K562 (cell line): ENCODE measurements at regions not wholly inside any gene's neighbourhood (a gene's known extent, or its start where the extent isn't known, plus 50 kb on each side); places are given as distances from the start of the nearest gene placed in this dataset.

Source experiments
- ATAC-seq: fragments of 200-7000 bp; cut with Tn5 transposase; 3 replicates; pipeline ENCODE4 v1.9.1; 2020; ENCODE audit warnings: moderate library complexity
- BruUV-seq: library from RNA; stranded (reverse); fragments of 400-500 nt; replicated peaks from 2 replicates; lab custom pipeline; 2021; lab: Mats Ljungman, UMichigan
- CTCF ChIA-PET: fragments of 300-600 bp; formaldehyde crosslinking; extraction: SDS; loops from one replicate; lab custom pipeline; 2021; ENCODE audit warnings: low intra/inter-chr PET ratio; lab: Yijun Ruan, JAX
- POLR2A ChIA-PET: fragments of 300-600, 350-650 bp; sonication (Branson Sonifier 250); formaldehyde crosslinking; extraction: SDS; loops from one replicate; lab custom pipeline; 2021; ENCODE audit warnings: antibody characterized with exemption, inconsistent platforms; lab: Yijun Ruan, JAX
- DNase-seq, 4 experiments: peaks; one replicate each; pipeline versions ENCODE4 v3.0.0 to v3.0.0-alpha.2; 2011 to 2018; ENCODE audit warnings: low spot score in 3 of 4, mixed read lengths in 3 of 4; ENCODE audit errors: extremely low read depth in 1 of 4
- FAIRE-seq: peaks from 2 replicates; lab custom pipeline; 2011; peaks lifted over from hg19 to GRCh38; lab: Jason Lieb, UNC
- H2AFZ ChIP-seq: 2 replicates; pipeline ENCODE4 v1.6.0; 2011; ENCODE audit warnings: low read depth, low read length, control low read depth, inconsistent platforms
- H3K27ac ChIP-seq: fragments of 200-600 bp; 3 replicates; pipeline ENCODE4 v1.8.0; 2011; ENCODE audit warnings: low read depth, mild to moderate bottlenecking, control low read depth, inconsistent platforms, low read length, moderate library complexity, mixed read lengths; ENCODE audit errors: extremely low read depth
- H3K27me3 ChIP-seq, 2 experiments: fragments of 300-600 bp in 1 of 2; 2 replicates in 1 of 2; 3 replicates in 1 of 2; pipeline versions ENCODE4 v1.6.0 to v1.8.0; 2011; ENCODE audit warnings: inconsistent platforms in 2 of 2, low read length in 2 of 2, mild to moderate bottlenecking in 1 of 2, mixed read lengths in 1 of 2, moderate library complexity in 1 of 2; ENCODE audit not compliant: control insufficient read depth in 2 of 2, insufficient read depth in 2 of 2
- H3K36me3 ChIP-seq: fragments of 300-600 bp; 3 replicates; pipeline ENCODE4 v1.8.0; 2011; ENCODE audit warnings: mild to moderate bottlenecking, low read length, inconsistent platforms; ENCODE audit not compliant: control insufficient read depth, insufficient read depth
- H3K4me1 ChIP-seq, 2 experiments: fragments of 200-600 bp in 1 of 2; replicated peaks in 1 of 2; 2 replicates in 1 of 2; 3 replicates in 1 of 2; pipeline versions ENCODE4 v1.5.1 to v1.8.0; 2011; ENCODE audit warnings: inconsistent platforms in 2 of 2, low read length in 2 of 2, mild to moderate bottlenecking in 1 of 2, mixed read lengths in 1 of 2, moderate library complexity in 1 of 2; ENCODE audit not compliant: control insufficient read depth in 2 of 2, insufficient read depth in 2 of 2
- H3K4me2 ChIP-seq: 2 replicates; pipeline ENCODE4 v1.6.1; 2011; ENCODE audit warnings: low read length, control low read depth, inconsistent platforms, mixed read lengths; ENCODE audit not compliant: insufficient read depth
- H3K4me3 ChIP-seq: fragments of 200-600 bp; sonication (generic), shearing (Covaris generic); 2 replicates; pipeline ENCODE4 v1.5.1; 2016; ENCODE audit warnings: control low read depth, inconsistent platforms
- H3K79me2 ChIP-seq: fragments of 200-600 bp; 3 replicates; pipeline ENCODE4 v1.8.0; 2011; ENCODE audit warnings: low read length, inconsistent platforms; ENCODE audit not compliant: control insufficient read depth, insufficient read depth
- H3K9ac ChIP-seq, 2 experiments: 2 replicates each; pipeline versions ENCODE4 v1.6.0 to v1.6.1; 2011; ENCODE audit warnings: low read depth in 2 of 2, low read length in 2 of 2, control low read depth in 1 of 2, inconsistent platforms in 1 of 2, mild to moderate bottlenecking in 1 of 2, mixed read lengths in 1 of 2; ENCODE audit not compliant: insufficient read depth in 1 of 2
- H3K9me1 ChIP-seq: one replicate; pipeline ENCODE4 v1.6.0; 2011; ENCODE audit warnings: inconsistent platforms, mild to moderate bottlenecking, low read length, moderate library complexity; ENCODE audit not compliant: control insufficient read depth, insufficient read depth
- H3K9me3 ChIP-seq: replicated peaks from 2 replicates; pipeline ENCODE4 v1.5.1; 2011; ENCODE audit warnings: low read depth, low read length, inconsistent platforms; ENCODE audit not compliant: control insufficient read depth, insufficient read depth
- H4K20me1 ChIP-seq: replicated peaks from 2 replicates; pipeline ENCODE4 v1.6.1; 2011; ENCODE audit warnings: low read length, inconsistent platforms, mixed read lengths; ENCODE audit not compliant: control insufficient read depth, insufficient read depth
- EP400 ChIP-seq: fragments of 450-650 bp; IDR thresholded peaks from 2 replicates; pipeline ENCODE4 v1.6.1; 2017; ENCODE audit warnings: antibody characterized with exemption, mild to moderate bottlenecking, moderate library complexity
- HIVEP1 ChIP-seq: fragments of 250-450 bp; sonication (Bioruptor Pico); IDR thresholded peaks from 2 replicates; pipeline ENCODE4 v1.4.0; 2020; ENCODE audit warnings: mild to moderate bottlenecking
- MEIS2 ChIP-seq: fragments of 450-650 bp; IDR thresholded peaks from 2 replicates; pipeline ENCODE4 v1.6.1; 2014; ENCODE audit warnings: mild to moderate bottlenecking; ENCODE audit not compliant: partially characterized antibody
- SAP30 ChIP-seq: fragments of 200-600 bp; sonication (generic); IDR thresholded peaks from 2 replicates; pipeline ENCODE4 v1.6.1; 2012; ENCODE audit warnings: borderline replicate concordance, low read depth, mild to moderate bottlenecking, moderate library complexity, low read length, control low read depth, inconsistent platforms; ENCODE audit not compliant: insufficient read depth, poor library complexity, severe bottlenecking
- WGBS: fragments of 100-300 bp; shearing (Covaris generic); methylation state at CpG from one replicate; pipeline ENCODE4 v1.1.6; 2016; ENCODE audit warnings: low coverage, mixed read lengths; ENCODE audit not compliant: insufficient coverage; ENCODE audit errors: missing lambda C conversion rate; 5-methylcytosine and 5-hydroxymethylcytosine counted together
- in situ Hi-C: fragments of 300-500 bp; cut with MboI; formaldehyde crosslinking; loops from 4 replicates; pipeline ENCODE4 v1.15.0; 2018; ENCODE audit warnings: inconsistent platforms, mixed read lengths
- intact Hi-C: fragments of 100-400 bp; cut with micrococcal nuclease; formaldehyde crosslinking; loops from 2 replicates; pipeline ENCODE4 v1.14.2; 2022
- TF ChIP-seq, protein P1 (sequence below): fragments of 450-650 bp; IDR thresholded peaks from 2 replicates; pipeline ENCODE4 v1.6.1; 2017; ENCODE audit warnings: antibody characterized with exemption
- TF ChIP-seq, protein P2 (sequence below): IDR thresholded peaks from 2 replicates; pipeline ENCODE4 v1.6.1; 2012; ENCODE audit warnings: low read depth, low read length, improper control_type of control experiment, borderline replicate concordance
- TF ChIP-seq, protein P3 (sequence below): fragments of 450-650 bp; formaldehyde crosslinking; IDR thresholded peaks from 2 replicates; pipeline ENCODE4 v1.4.0; 2020; ENCODE audit warnings: mild to moderate bottlenecking, moderate library complexity
- TF ChIP-seq, protein P4 (sequence below): fragments of 450-650 bp; formaldehyde crosslinking; IDR thresholded peaks from 2 replicates; pipeline ENCODE4 v1.4.0; 2022; ENCODE audit warnings: mild to moderate bottlenecking, moderate library complexity

DNA sequence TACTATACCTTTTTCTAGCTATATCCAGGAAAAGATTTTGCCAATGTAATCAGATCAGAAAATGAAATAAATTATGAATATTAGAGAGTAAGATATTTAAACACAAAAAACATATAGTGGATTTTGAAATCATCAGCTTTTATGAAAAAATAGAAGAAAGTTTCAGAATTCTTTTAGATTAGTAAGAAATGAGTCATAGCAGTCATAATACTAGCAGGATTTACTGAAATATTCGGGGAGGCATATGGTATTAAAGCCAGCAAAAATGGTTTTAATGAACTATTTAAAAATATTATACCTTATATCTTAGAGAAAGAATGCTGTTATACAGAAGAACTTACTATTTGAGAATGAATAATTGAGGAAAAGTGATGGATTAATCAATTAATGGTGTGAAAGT is 303.6 kb upstream of the NUDT12 start:
- Histone ChIP-seq H3K4me3 (no peak overlapping the region), H4K20me1 (no peaks in the 10 kb centered on the region), H3K9me1 (no peaks in the 10 kb centered on the region), H3K27ac (no peak overlapping the region), H3K27me3 (no peaks in the 10 kb centered on the region), H3K4me2 (no peak overlapping the region), H2AFZ (no peak overlapping the region), H3K9me3 (no peaks in the 10 kb centered on the region), H3K9ac (no peak overlapping the region), H3K36me3 (no peaks in the 10 kb centered on the region), H3K4me1 (no peaks in the 10 kb centered on the region), H3K79me2 (no peaks in the 10 kb centered on the region)
- ChIA-PET POLR2A (no interaction called here), CTCF (no interaction called here)
- BruUV-seq, result no TSS peak
- intact Hi-C loops (no loop called here), in situ Hi-C loops (no loop called here)
- ATAC-seq (no peak), DNase-seq (no peak), FAIRE-seq (no peak)
- no peak for TF ChIP-seq MEIS2
- TF ChIP-seq, all 486 proteins: peak for 0
- WGBS, result 0% methylated on average over 1 of the region's 1 CpG

DNA sequence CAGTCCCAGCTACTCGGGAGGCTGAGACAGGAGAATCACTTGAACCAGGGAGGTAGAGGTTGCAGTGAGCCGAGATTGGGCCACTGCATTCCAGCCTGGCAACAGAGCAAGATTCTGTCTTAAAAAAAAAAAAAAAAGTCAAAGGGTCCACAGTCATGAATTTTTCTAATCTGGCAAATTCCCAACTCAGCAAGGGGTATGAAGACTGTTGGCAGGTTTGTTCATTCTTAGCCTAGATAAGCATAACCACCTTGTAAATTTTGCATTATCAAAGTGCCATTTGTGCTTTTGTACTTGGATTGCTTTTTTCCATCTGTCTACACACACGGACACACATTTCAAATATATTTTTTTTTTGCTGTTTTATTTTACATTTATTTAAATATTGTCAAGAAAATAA is 299.8 kb upstream of the NUDT12 start:
- ChIA-PET CTCF (no interaction called here), POLR2A (no interaction called here)
- Histone ChIP-seq H3K27ac (no peak overlapping the region), H3K4me1 (no peaks in the 10 kb centered on the region), H3K9me3 (no peaks in the 10 kb centered on the region), H3K9ac (no peak overlapping the region), H3K27me3 (no peaks in the 10 kb centered on the region), H3K79me2 (no peaks in the 10 kb centered on the region), H2AFZ (no peak overlapping the region), H3K4me2 (no peak overlapping the region), H4K20me1 (no peaks in the 10 kb centered on the region), H3K36me3 (no peaks in the 10 kb centered on the region), H3K4me3 (no peak overlapping the region), H3K9me1 (no peaks in the 10 kb centered on the region)
- WGBS, result 0% methylated on average over 3 of the region's 3 CpGs
- BruUV-seq, result no TSS peak
- intact Hi-C loops, result no loop called here
- in situ Hi-C loops, result no loop called here
- TF ChIP-seq EP400 (no peak), HIVEP1 (CRISPR knock-in tag) (no peak), SAP30 (no peak)
- TF ChIP-seq, protein P1, sequence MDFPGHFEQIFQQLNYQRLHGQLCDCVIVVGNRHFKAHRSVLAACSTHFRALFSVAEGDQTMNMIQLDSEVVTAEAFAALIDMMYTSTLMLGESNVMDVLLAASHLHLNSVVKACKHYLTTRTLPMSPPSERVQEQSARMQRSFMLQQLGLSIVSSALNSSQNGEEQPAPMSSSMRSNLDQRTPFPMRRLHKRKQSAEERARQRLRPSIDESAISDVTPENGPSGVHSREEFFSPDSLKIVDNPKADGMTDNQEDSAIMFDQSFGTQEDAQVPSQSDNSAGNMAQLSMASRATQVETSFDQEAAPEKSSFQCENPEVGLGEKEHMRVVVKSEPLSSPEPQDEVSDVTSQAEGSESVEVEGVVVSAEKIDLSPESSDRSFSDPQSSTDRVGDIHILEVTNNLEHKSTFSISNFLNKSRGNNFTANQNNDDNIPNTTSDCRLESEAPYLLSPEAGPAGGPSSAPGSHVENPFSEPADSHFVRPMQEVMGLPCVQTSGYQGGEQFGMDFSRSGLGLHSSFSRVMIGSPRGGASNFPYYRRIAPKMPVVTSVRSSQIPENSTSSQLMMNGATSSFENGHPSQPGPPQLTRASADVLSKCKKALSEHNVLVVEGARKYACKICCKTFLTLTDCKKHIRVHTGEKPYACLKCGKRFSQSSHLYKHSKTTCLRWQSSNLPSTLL, result no peak
- TF ChIP-seq, protein P2, sequence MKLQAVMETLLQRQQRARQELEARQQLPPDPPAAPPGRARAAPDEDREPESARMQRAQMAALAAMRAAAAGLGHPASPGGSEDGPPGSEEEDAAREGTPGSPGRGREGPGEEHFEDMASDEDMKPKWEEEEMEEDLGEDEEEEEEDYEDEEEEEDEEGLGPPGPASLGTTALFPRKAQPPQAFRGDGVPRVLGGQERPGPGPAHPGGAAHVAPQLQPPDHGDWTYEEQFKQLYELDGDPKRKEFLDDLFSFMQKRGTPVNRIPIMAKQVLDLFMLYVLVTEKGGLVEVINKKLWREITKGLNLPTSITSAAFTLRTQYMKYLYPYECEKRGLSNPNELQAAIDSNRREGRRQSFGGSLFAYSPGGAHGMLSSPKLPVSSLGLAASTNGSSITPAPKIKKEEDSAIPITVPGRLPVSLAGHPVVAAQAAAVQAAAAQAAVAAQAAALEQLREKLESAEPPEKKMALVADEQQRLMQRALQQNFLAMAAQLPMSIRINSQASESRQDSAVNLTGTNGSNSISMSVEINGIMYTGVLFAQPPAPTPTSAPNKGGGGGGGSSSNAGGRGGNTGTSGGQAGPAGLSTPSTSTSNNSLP, result no peak
- TF ChIP-seq, protein P3, sequence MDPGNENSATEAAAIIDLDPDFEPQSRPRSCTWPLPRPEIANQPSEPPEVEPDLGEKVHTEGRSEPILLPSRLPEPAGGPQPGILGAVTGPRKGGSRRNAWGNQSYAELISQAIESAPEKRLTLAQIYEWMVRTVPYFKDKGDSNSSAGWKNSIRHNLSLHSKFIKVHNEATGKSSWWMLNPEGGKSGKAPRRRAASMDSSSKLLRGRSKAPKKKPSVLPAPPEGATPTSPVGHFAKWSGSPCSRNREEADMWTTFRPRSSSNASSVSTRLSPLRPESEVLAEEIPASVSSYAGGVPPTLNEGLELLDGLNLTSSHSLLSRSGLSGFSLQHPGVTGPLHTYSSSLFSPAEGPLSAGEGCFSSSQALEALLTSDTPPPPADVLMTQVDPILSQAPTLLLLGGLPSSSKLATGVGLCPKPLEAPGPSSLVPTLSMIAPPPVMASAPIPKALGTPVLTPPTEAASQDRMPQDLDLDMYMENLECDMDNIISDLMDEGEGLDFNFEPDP (CRISPR knock-in tag), result no peak
- TF ChIP-seq, protein P4, sequence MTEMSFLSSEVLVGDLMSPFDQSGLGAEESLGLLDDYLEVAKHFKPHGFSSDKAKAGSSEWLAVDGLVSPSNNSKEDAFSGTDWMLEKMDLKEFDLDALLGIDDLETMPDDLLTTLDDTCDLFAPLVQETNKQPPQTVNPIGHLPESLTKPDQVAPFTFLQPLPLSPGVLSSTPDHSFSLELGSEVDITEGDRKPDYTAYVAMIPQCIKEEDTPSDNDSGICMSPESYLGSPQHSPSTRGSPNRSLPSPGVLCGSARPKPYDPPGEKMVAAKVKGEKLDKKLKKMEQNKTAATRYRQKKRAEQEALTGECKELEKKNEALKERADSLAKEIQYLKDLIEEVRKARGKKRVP, result no peak
- DNase-seq, result no peak
- no peak for FAIRE-seq
- no peak for ATAC-seq
